Middle frontal gyrus (tissue), 1 donor: ENCODE measurements at regions not wholly inside any gene's neighbourhood (a gene's known extent, or its start where the extent isn't known, plus 50 kb on each side); places are given as distances from the start of the nearest gene placed in this dataset.
"Not testable (repeated sequence)": the region's sequence is repeated elsewhere in the genome, so short reads cannot be mapped to it uniquely, and the experiment has no call there.

Source experiments
- DNase-seq: peaks from one replicate; pipeline ENCODE4 v3.0.0-alpha.2; 2015; ENCODE audit warnings: low spot score; ENCODE audit errors: extremely low spot score

DNA sequence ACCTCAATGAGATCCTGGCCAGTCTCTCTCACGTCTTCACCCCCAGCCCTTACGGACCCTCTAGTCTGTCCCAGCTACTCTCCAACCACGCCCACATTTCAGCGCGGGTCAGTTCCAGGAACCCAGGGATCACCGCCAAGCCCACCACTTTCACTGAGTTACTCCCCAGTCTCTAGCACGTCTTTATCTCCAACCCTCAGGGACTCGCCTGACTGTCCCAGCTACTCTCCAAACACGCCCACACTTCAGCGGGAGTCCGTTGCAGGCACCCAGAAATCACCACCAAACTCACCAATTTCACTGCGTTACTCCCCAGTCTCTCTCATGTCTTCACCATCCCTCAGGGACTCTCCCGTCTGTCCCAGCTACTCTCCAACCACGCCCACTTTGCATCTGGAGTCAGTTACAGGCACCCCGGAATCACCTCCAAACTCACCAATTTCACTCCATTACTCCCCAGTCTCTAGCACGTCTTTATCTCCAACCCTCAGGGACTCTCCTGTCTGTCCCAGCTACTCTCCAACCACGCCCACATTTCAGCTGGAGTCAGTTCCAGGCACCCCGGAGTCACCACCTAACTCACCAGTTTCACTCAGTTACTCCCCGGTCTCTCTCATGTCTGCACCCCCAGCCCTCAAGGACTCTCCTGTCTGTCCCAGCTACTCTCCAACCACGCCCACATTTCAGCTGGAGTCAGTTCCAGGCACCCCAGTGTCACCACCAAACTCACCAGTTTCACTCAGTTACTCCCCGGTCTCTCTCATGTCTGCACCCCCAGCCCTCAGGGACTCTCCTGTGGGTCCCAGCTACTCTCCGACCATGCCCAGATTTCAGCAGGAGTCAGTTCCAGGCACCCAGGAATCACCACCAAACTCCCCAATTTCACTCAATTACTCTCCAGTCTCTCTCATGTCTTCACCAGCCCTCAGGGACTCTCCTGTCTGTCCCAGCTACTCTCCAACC, 336.8 kb downstream of the CWH43 start:
- not testable (repeated sequence) for DNase-seq

- DNase-seq = not testable (repeated sequence)
Observed at GRCh38 chr4:49323573-49323940, 337.5 kb downstream of the CWH43 start.
